ENCODE measurements at regions not wholly inside any gene's neighbourhood (a gene's known extent, or its start where the extent isn't known, plus 50 kb on each side); places are given as distances from the start of the nearest gene placed in this dataset.

DNA sequence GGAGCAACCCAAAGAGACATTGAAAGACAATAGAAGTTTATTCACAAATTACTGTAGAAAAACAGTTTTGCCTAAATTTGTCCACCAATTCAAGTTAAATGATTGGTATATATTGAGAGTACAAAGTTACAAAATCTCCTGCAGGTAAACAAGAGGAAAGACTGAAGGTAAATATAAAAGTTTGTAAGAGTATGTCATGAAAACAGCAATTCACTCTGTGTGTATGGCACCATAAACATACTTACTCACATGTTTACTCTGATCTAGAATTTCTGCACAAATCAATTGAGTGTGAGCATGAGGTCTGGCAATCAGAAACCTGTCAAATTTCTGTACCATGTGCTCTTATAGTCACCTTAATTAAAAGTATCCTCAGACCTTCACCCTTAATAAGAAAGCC, 800.9 kb upstream of the MBL2 start:
- TF ChIP-seq, protein P1, sequence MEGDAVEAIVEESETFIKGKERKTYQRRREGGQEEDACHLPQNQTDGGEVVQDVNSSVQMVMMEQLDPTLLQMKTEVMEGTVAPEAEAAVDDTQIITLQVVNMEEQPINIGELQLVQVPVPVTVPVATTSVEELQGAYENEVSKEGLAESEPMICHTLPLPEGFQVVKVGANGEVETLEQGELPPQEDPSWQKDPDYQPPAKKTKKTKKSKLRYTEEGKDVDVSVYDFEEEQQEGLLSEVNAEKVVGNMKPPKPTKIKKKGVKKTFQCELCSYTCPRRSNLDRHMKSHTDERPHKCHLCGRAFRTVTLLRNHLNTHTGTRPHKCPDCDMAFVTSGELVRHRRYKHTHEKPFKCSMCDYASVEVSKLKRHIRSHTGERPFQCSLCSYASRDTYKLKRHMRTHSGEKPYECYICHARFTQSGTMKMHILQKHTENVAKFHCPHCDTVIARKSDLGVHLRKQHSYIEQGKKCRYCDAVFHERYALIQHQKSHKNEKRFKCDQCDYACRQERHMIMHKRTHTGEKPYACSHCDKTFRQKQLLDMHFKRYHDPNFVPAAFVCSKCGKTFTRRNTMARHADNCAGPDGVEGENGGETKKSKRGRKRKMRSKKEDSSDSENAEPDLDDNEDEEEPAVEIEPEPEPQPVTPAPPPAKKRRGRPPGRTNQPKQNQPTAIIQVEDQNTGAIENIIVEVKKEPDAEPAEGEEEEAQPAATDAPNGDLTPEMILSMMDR (IDR thresholded peaks at IDR 0.05; ENCODE audit: unreplicated experiment), result no peak
- H3K4me1 Mint-ChIP-seq (ENCODE audit: low read depth, unreplicated experiment), result no peaks in the 10 kb centered on the region
- BruUV-seq (replicated peaks), result no TSS peak
- no peak overlapping the region for H3K4me3 Mint-ChIP-seq (ENCODE audit: low read depth, unreplicated experiment)
- H3K27ac Mint-ChIP-seq (ENCODE audit: unreplicated experiment), result no peak overlapping the region
- no peaks in the 10 kb centered on the region for H3K9me3 Mint-ChIP-seq (ENCODE audit: low read depth, unreplicated experiment)
- intact Hi-C loops (cut with micrococcal nuclease; ENCODE audit: unreplicated experiment), result no loop called here
- H3K36me3 Mint-ChIP-seq (ENCODE audit: insufficient read depth, unreplicated experiment), result no peaks in the 10 kb centered on the region
- H3K27me3 Mint-ChIP-seq (ENCODE audit: unreplicated experiment), result no peaks in the 10 kb centered on the region
- CTCF ChIA-PET, result no interaction called here
- no peak for DNase-seq

- Mint-ChIP-seq H3K27ac (ENCODE audit: unreplicated experiment) (no peak overlapping the region), H3K4me1 (ENCODE audit: low read depth, unreplicated experiment) (no peaks in the 10 kb centered on the region)
Measured at GRCh38 chr10:53572799-53573198, 800.2 kb upstream of the MBL2 start.

GRCh38 chr10:53570221-53570620, 797.6 kb upstream of the MBL2 start:
- Mint-ChIP-seq H3K4me1 (ENCODE audit: low read depth, unreplicated experiment) (no peaks in the 10 kb centered on the region), H3K9me3 (ENCODE audit: low read depth, unreplicated experiment) (no peaks in the 10 kb centered on the region), H3K4me3 (ENCODE audit: low read depth, unreplicated experiment) (no peak overlapping the region), H3K27ac (ENCODE audit: unreplicated experiment) (no peak overlapping the region), H3K36me3 (ENCODE audit: insufficient read depth, unreplicated experiment) (no peaks in the 10 kb centered on the region), H3K27me3 (ENCODE audit: unreplicated experiment) (no peaks in the 10 kb centered on the region)
- TF ChIP-seq, protein P1 (IDR thresholded peaks at IDR 0.05; ENCODE audit: unreplicated experiment), result no peak
- BruUV-seq (replicated peaks), result no TSS peak
- no peak for DNase-seq
- CTCF ChIA-PET, result no interaction called here
- intact Hi-C loops (cut with micrococcal nuclease; ENCODE audit: unreplicated experiment), result no loop called here

More at GRCh38 chr10:53572799-53573198, 800.2 kb upstream of the MBL2 start:
- no peaks in the 10 kb centered on the region for H3K27me3 Mint-ChIP-seq (ENCODE audit: unreplicated experiment)
- CTCF ChIA-PET, result no interaction called here
- TF ChIP-seq, protein P1 (IDR thresholded peaks at IDR 0.05; ENCODE audit: unreplicated experiment), result no peak
- no peaks in the 10 kb centered on the region for H3K36me3 Mint-ChIP-seq (ENCODE audit: insufficient read depth, unreplicated experiment)
- intact Hi-C loops (cut with micrococcal nuclease; ENCODE audit: unreplicated experiment), result no loop called here
- no peak overlapping the region for H3K4me3 Mint-ChIP-seq (ENCODE audit: low read depth, unreplicated experiment)
- DNase-seq, result no peak
- no peaks in the 10 kb centered on the region for H3K9me3 Mint-ChIP-seq (ENCODE audit: low read depth, unreplicated experiment)
- BruUV-seq (replicated peaks), result no TSS peak

GRCh38 chr10:53569455-53569854, 796.9 kb upstream of the MBL2 start:
- H3K36me3 Mint-ChIP-seq (ENCODE audit: insufficient read depth, unreplicated experiment), result no peaks in the 10 kb centered on the region
- H3K4me1 Mint-ChIP-seq (ENCODE audit: low read depth, unreplicated experiment), result no peaks in the 10 kb centered on the region
- no TSS peak for BruUV-seq (replicated peaks)
- DNase-seq, result no peak
- CTCF ChIA-PET, result no interaction called here
- H3K27me3 Mint-ChIP-seq (ENCODE audit: unreplicated experiment), result no peaks in the 10 kb centered on the region
- H3K27ac Mint-ChIP-seq (ENCODE audit: unreplicated experiment), result no peak overlapping the region
- intact Hi-C loops (cut with micrococcal nuclease; ENCODE audit: unreplicated experiment), result no loop called here
- no peaks in the 10 kb centered on the region for H3K9me3 Mint-ChIP-seq (ENCODE audit: low read depth, unreplicated experiment)
- TF ChIP-seq, protein P1 (IDR thresholded peaks at IDR 0.05; ENCODE audit: unreplicated experiment), result no peak
- no peak overlapping the region for H3K4me3 Mint-ChIP-seq (ENCODE audit: low read depth, unreplicated experiment)

GRCh38 chr10:53548664-53549063, 776.1 kb upstream of the MBL2 start:
- DNase-seq, result no peak
- Mint-ChIP-seq H3K4me3 (ENCODE audit: low read depth, unreplicated experiment) (no peak overlapping the region), H3K27me3 (ENCODE audit: unreplicated experiment) (no peaks in the 10 kb centered on the region), H3K27ac (ENCODE audit: unreplicated experiment) (no peak overlapping the region), H3K36me3 (ENCODE audit: insufficient read depth, unreplicated experiment) (no peaks in the 10 kb centered on the region), H3K9me3 (ENCODE audit: low read depth, unreplicated experiment) (peaks cover 4% of the 10 kb centered on the region), H3K4me1 (ENCODE audit: low read depth, unreplicated experiment) (no peaks in the 10 kb centered on the region)
- BruUV-seq (replicated peaks), result no TSS peak
- CTCF ChIA-PET, result no interaction called here
- TF ChIP-seq, protein P1 (IDR thresholded peaks at IDR 0.05; ENCODE audit: unreplicated experiment), result no peak
- intact Hi-C loops (cut with micrococcal nuclease; ENCODE audit: unreplicated experiment), result no loop called here

Data from Calu3 (cell line).